Epithelial cell of esophagus (primary cell): ENCODE measurements at regions not wholly inside any gene's neighbourhood (a gene's known extent, or its start where the extent isn't known, plus 50 kb on each side); places are given as distances from the start of the nearest gene placed in this dataset.

Experiments used
- DNase-seq: peaks from one replicate; pipeline ENCODE4 v3.0.0; 2010; ENCODE audit warnings: low read depth
- H3K4me3 ChIP-seq: 2 replicates; pipeline ENCODE4 v1.5.1; 2011; ENCODE audit warnings: mild to moderate bottlenecking, low read length, control low read depth
- TF ChIP-seq, protein P1 (sequence below): IDR thresholded peaks from 2 replicates; pipeline ENCODE4 v1.5.1; 2011; ENCODE audit warnings: low read depth, mild to moderate bottlenecking, low read length, control low read depth, inconsistent platforms; ENCODE audit not compliant: insufficient read depth; ENCODE audit errors: missing control alignments

DNA sequence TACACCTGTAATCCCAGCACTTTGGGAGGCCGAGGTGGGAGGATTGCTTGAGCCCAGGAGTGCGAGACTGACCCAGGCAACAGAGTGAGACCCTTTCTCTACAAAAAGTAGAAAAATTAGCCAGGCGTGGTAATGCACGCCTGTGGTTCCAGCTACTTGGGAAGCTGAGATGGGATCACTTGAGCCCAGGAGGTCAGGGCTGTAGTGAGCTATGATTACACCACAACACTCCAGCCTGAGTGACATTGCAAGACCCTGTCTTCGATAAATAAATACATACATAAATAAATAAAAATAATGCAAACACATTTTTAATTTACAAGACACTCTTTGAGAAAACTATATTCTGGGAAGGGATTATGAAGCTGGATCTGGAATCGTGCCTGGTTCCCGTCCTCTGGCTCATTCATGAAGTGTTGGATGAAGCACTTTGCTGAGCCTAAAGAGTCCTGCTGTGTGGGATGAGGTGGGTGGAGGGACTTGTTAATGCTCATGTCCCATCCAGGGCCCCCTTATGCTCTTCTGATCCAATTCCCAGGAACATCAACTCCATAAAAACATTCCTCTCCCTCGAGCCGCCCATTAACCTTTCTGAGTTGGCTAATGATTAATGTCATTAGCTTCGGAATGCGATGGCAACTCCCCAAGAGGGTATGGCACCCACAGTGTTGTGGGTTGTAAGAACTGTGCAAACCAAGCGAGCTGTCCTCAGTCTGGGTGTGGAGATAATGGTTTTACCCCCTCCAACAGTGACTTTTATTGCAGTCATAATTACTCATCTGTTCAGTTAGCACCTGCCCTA lies 236.3 kb downstream of the BAMBI start:
- TF ChIP-seq, protein P1, sequence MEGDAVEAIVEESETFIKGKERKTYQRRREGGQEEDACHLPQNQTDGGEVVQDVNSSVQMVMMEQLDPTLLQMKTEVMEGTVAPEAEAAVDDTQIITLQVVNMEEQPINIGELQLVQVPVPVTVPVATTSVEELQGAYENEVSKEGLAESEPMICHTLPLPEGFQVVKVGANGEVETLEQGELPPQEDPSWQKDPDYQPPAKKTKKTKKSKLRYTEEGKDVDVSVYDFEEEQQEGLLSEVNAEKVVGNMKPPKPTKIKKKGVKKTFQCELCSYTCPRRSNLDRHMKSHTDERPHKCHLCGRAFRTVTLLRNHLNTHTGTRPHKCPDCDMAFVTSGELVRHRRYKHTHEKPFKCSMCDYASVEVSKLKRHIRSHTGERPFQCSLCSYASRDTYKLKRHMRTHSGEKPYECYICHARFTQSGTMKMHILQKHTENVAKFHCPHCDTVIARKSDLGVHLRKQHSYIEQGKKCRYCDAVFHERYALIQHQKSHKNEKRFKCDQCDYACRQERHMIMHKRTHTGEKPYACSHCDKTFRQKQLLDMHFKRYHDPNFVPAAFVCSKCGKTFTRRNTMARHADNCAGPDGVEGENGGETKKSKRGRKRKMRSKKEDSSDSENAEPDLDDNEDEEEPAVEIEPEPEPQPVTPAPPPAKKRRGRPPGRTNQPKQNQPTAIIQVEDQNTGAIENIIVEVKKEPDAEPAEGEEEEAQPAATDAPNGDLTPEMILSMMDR = no peak
- no peak for DNase-seq
- H3K4me3 ChIP-seq = no peak overlapping the region

DNA sequence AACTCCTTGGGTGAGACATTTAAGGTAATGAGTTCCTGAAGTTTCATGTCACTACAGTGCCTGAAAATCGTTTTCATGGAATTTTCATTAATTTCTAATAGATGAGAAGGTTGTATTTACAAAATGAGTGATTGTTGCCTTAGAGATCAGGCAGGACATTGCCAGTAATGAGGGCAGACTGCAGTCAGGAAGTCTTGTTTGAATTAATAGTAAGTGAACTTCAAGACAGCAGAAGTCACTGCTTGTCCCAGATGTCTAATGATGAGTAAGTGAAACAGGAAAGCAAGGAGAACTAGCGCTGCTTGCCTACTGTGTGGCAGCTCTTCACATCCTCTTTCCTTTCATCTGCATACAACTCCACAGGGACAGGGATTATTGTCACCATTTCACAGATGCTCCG lies 237.4 kb downstream of the BAMBI start:
- peak; percentile 14 for DNase-seq
- H3K4me3 ChIP-seq = no peak overlapping the region
- TF ChIP-seq, protein P1 = no peak

DNA sequence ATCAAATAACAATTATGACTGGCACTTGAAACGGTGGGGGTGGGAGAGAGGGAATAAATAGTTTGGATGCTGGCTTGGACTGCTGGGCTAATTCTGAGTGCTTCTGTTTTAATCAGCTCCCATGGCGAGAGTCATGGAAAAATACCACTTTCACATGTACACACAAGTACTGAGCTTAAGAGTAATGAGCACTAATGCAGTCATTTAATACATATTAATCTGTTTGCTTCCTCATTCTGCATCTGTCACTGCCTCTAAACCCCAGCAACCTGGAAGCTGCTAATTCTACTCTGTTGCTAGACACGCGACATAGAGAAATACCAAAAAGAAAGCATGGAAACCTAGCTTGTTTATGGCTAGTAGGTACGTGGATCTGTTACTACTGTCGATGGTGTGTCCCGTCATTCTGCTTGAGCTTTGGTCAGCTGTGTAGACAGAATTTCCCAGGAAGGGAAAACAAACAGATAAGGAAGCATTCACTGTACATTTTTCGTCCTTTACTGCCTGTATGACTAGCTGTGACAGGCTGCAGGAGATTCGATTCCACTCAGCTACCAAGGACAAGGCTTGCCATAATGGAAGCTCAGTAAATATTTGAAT lies 238.8 kb downstream of the BAMBI start:
- H3K4me3 ChIP-seq = no peak overlapping the region
- TF ChIP-seq, protein P1 = no peak
- no peak for DNase-seq

DNA sequence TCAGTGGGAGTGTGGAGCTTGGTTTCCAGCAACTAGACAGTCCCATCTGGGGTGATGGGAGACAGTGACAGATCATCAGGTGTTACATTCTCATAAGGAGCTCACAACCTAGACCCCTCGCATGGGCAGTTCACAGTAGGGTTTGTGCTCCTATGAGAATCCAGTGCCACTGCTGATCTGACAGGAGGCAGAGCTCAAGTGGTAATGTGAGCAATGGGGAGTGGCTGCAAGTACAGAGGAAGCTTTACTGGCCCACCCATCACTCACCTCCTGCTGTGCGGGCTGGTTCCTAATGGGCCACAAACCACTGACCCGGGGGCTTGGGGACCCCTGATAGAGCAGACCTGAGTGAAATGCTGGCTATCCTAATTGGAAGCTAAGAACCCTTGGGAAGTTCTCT lies 242.8 kb downstream of the BAMBI start:
- DNase-seq = no peak
- no peak overlapping the region for H3K4me3 ChIP-seq
- TF ChIP-seq, protein P1 = no peak

DNA sequence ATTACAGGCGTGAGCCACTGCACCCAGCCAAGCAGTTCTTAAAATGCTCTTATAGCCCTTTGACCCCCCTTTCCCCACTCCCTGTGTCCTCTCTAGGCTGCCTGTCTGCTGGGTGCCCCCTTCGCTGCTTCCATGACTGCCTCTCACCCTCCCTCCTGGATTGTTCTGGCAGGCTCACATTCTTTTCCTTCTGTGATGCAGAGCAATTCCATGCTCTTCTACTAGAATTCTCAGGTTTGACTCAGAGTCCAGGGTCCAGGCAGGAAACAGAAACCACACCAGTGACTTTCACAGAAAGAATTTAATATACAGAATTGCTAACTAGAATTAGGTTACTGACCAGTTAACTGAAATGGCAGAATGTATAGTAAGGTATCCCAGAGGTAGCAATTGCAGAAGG lies 244.8 kb downstream of the BAMBI start:
- no peak for DNase-seq
- H3K4me3 ChIP-seq = no peak overlapping the region
- TF ChIP-seq, protein P1 = no peak

DNA sequence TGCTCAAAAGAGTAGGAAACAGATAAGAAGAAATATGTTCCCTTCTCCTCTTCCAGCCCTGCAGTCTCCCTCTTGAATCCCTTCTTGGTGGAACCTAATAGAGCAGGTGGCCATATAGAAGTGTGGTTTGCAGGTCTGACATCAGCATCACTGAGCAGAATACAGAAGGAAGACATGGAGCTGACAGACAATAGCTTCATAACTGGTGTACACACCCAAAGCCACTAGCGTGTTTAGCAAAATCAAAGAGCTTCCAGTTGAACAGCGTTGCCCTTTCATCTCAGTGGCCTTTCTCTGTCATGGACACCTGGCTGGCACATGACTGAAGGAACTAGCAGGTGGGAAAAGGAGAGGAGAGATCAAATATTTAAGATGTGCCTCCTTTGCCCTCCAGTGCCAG lies 245.5 kb downstream of the BAMBI start:
- TF ChIP-seq, protein P1 = no peak
- H3K4me3 ChIP-seq = no peak overlapping the region
- DNase-seq = no peak
